Stimulated activated CD4-positive, alpha-beta T cell treated with anti-CD3 and anti-CD28 coated beads, Interleukin-4, amount 100 ng/mL, for 48 hours (primary cell): ENCODE measurements at regions not wholly inside any gene's neighbourhood (a gene's known extent, or its start where the extent isn't known, plus 50 kb on each side); places are given as distances from the start of the nearest gene placed in this dataset.

ENCODE experiments used
- DNase-seq, 2 donors: peaks; one replicate each; pipeline ENCODE4 v3.0.0-alpha.2; 2020; ENCODE audit warnings: low read depth in 2 of 2

DNA sequence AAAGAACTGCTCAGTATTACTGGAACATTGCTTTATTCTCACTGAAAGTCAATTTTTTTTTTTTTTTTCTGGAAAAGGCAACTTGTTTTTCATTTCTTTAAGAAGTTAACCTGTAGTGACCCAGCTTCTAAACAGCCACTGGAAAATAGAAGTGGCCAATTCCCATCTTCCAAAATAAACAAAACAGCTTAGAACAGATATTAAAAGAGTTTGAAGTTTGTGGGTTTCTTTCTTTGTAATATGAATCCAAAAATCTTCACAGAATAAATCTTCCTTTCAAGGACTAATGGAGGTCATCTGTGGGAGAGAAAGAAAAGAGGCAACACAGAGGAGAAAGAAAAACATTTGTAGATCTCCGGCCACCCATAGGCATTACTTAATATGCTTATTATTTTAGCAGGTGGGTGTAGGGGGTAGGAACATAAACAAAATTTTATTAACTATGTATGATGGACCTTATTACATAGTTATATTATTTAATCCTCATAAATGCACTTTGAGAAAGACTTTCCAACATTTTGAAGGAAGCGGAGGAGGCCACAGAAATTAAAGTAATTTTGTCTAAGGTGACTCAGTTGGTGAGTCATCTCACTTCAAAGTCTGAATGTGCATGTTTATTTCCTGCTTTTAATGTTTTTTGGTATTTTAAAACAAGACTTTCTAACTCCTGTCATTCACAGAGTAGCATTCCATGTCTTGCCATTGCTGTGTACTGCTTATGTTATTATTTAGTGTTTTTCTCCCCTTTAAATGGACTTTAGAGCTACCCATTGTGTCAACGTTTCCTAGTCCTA is 1791.8 kb upstream of the WWC1 start:
- DNase-seq, result no peak

DNA sequence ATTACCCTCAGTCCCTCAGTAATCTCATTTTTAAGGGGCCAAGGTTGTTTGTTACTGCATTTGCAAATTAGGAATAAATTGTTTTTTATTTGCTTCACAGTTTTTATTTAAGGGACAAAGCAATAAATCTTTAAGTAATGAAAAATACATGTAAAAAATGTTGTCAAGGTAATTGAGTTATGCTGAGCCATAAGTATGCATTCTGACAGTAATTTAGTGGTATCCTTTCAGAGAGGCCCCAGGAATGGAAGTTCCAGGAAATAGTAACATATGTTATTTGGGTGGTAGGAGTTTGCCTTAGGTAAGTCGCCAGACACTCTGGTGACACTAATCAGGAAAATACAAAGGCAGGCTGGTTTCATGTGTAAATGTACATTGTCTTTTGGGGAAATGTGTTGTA is 1787.9 kb upstream of the WWC1 start:
- DNase-seq, result no peak

DNA sequence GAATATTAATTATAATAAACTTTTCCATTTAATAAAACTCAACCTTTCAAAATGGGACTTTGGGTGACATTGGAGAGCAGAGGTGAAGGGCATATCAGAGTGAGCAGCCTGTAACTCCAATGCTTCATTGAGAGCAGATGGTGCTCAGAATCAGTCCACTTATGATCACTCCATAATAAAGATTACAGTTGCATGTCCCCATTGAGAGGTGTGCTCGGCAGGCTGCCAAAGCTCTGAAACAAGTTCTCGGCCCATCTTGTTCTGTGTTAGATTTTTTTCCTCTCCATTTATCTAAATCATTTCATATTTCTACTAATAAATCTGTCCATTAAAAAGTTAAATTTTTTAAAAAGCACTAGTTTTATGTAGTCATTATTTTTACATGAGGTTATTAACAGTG is 1786.4 kb upstream of the WWC1 start:
- no peak for DNase-seq

DNA sequence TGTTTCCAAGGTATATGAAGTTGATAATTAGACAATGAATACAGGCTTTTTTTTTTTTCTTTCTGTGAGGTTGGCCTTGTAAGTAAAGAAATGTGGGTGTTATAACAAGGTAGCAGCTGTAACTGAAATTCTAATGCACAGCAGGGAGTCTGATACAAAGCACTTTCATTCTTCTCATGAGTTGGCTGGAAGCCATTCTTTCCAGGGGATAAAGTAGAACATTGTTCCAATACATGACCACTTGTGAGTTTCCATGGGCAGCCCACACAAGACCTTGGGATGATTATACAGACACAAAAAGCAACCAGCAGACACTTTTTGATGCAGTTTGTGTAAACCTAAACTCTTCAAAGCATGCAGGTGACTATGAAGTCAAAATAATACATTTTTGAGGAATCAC is 1785.9 kb upstream of the WWC1 start:
- DNase-seq, result no peak

DNA sequence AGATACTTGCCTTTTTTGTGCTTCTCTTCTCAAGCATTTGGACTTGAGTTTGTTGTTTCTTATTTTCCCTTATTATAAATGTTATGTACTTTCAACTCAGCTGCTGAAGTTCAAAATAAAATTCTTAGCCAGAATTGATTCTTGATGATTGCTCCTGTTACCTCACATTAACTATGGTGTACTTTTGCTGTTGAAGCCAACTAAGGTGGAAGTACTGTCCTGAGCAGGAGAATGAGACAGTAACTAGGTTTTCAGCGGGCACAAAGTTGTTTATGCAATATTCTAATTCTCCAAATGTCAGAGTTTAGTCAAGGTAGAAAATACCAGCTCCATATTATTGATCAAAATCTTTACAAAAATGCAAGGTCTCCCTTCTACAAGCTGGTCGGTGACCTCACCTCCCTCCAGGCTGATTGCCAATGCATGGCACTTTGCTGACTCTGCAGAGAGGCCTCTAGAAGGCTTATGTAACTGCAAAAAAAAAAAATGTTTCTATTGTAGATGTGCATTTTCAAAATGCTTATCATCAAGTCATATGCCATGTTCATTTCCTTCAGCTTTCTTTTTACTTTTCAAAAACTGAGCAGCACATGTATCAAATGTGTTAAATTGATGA is 1783.5 kb upstream of the WWC1 start:
- no peak for DNase-seq

DNA sequence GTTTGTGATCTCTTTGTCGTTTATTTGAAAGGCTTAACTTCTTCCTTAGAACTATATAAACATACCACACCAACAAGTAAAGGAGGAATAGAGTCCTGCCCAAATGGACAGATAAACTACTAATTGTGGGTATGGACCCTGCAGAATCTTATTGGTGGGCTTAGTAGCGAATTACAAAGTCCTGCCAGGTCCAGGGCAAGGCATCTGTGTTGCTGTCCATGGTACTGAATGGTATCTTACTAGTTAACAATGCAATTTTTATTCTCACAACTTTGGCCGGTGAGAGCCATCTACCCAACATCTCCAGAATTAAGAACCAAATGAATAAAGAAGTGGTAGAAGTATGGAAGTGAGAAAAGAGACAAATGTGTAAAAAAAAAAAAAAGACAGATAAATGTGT is 1782.4 kb upstream of the WWC1 start:
- no peak for DNase-seq

DNA sequence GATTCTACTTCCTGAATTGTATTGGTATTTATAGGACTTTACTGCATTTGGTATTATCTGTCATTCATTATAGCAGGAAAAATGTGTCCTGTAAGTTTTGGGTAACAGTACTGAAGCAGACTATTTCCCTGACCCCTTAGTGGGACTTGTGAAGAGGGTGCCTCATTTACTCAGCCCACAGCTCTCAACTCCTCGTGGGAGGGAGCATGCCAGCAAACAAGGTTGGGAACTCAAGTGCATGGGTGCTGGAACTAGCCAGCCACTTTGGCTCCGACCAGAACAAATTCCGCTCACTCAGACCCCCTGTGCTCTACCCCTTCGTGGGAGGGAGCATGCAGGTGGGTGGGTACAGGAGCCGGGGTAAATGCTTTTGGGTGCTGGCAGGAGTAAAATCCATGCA is 1773.5 kb upstream of the WWC1 start:
- no peak for DNase-seq

DNA sequence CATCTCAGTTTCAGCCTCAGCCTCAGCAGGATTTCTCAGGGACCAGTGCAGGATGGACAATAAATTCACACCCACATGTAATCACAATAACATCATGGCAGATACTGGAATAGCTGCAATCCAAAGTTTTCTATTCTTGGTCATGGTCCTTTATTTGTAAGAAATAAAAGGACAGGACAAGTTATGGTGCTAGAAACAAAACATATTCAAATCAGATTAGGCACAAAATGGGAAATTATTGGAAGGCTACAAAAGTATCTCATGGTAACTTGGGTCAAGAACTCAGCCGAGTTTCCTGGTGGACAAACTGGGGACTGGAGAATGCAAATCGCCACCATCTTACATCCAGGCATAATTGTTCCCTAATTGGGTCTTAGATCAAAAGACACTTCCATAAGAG is 1768.2 kb upstream of the WWC1 start:
- no peak for DNase-seq

DNA sequence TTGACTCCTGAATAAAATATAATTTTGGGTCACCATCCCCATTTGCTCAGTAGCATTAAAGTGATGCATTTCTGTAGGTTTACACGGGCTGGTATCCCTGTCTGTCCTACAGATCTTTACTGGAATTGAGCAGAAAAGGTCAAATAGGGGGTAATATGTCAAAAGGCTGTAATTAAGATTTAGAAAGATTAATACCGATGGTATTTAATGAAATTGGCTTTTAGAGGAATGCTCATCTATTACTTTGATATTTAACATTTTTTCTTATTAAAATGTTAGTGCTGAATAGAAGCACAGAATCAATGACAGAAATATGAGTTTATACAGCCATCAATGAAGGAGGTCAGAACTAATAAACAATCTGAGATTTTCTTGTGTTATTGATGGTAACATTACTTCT is 1762.2 kb upstream of the WWC1 start:
- DNase-seq, result no peak

DNA sequence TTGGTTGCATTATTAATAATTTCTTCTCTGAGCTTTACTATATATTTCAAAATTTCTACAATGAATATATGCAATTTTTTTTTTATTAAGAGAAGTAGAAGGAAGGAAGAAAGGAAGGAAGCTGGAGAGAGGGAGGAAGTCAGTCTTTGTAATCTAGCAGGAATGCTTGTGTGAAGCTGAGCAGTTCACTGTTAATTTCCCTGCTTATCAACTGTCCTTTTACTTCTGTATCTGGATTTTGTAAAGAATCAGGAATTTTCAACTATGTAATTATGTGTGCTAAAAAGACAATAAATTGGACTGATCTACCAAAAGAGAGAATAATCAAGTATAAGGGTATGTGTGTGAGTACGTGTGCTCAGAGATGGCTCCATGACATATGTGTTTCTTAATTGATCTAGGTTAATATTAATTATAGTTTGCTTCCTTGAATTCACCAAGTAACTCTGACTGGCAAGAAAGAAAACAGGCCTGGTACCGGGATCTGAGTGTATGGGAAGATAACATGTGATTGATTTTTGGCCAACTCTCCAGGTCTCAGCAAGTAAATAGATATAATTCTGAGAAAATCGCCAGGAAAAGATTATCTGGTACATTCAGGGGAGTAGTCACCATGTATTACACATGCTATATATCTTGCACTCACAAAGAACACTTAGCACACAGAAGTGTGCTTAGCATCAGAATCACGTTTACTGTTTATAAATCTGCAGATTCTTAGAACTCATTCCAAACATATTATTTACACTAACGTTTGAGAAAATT is 1758.8 kb upstream of the WWC1 start:
- DNase-seq, result no peak

DNA sequence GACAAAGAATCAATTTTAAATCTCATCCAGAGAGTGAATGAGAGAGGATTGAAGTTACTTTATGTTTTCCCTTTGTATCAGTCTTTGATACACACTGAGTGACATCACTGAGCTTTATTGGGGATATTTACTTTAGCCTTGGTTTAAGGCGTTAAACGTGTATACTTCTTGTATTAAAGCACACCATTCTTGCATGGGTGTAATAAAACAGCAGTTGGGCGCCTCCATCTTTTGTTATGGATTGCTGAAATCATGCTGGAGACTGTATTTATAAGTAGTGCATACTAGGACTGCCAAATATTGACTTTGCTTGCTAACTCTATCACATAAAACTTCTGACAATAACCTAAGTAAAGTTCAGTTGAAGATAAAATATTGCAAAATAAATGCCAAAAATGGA is 1755.8 kb upstream of the WWC1 start:
- DNase-seq, result no peak

DNA sequence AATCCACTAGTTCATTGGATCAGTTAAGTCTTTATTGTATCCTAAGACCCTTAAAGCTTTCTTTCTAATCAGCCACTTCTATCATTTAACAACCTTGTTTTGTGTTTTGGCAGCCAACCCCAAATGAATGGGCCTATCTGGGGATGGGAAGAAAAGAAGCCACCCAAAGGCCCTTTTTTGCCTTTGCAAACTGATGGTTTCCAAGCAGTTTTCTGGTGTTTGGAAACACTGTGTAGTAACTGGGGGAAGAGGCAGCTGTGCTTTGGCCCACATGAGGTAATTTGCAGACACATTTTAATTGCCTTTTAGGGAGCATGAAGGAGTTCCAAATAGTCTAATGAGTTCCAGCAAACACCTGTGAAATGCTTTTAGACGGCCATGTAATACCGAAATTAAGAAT is 1751.3 kb upstream of the WWC1 start:
- no peak for DNase-seq

DNA sequence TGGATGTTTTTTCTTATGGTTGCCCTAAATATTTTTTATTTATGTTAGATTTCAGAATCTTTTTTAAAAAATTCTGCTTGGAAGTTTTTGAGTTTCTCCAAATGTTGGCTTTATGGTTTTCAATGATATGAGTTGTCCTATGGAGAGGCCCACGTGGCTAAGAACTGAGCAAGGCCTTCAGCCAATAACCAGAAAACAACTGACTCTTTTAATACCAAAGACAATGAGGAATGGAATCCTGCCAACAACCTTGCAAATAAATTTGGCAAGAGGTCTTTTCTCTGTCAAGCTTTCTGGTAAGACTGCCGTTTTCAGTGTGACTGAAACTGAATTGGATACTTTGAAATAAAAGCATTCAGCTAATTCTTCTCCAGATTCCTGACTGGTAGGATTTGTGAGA is 1740.1 kb upstream of the WWC1 start:
- no peak for DNase-seq

DNA sequence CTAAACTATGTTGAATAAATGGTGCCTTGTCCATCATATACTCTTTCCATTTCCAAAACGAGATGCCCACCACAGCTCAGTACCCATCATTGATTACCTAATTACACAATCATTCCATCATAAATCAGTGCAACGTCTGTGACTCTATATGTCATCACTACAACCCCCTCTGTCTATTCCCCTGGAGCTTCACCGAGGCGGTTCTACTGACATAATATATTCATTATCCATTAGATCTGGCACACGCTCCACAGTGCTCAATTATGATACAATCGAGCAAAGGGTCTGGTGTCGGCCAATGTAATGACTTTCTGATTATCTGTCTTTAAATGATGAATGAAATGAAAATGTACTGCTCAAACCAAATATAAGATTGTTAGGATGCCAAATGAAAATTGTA is 1737.7 kb upstream of the WWC1 start:
- DNase-seq, result no peak

DNA sequence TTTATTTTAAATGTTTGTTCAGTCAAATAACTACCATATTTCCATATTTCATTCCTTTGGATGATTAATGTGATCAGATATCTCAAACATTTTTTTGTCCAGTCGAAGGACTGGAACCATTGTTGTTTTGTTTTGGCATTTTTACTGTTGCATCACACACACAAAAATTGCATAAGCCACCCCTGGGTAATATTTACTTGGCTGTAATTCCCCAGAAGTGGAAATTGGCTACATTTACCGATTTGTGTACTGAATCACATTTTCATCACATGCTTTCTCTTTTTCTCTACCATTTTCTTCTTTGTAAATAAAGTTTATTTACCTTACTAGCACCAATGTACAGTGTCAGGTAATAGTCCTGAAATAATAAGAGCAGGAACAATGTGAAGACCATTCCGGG is 1729.7 kb upstream of the WWC1 start:
- no peak for DNase-seq

DNA sequence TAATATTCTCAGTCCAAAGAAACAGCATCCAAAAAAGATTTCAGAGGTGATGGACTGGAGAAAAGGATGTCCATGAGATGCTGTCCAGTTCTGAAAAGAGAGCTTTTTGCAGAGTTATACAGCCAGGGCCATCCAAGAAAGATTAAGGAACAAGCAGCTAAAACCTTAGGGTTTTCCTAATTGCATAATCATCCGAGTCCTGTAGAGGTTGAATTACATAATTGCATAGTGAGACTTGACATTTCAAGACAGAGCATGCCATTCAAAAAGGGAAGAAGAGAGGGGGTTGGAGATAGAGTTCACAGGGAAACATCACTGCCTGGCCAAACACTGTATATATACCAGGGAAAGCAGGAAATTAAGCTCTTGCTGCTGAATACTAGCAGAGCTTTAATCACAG is 1729.2 kb upstream of the WWC1 start:
- no peak for DNase-seq

DNA sequence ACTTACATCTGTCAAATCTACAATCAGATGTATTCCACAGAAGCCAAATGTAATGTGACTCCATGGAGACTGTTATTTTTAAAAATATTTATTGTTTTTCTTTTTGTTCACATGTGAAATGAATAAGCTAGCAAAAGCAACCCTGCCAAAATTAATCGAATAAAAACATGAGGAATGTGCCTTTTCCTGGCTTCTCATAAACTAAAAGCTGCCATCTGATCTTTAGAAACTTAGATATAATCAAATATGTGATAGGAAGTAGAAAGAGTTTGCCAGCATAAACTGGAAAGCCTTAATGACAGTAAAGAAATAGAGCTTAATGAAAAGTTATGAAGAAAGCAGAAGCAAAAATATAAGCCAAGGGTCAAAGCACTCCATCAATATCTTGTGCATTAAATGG is 1724.7 kb upstream of the WWC1 start:
- no peak for DNase-seq

DNA sequence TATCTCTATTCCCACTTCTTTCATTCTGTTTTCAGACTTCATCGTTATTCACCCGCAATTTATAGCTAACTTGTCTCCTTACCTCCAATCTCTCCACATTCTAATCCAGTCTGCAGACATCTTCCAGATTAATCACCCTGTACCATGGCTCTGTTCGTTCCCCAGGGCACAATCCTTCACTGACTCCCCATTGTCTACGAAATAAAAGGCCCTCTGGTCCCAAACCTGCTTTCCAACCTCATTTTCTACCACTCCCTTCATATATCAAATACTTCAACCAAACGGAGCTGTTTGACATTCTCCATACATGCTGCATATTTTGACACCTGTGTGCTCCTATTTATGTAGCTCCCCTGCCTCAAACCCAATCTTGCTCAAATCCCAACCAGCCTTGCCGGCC is 1720.6 kb upstream of the WWC1 start:
- DNase-seq, result no peak

DNA sequence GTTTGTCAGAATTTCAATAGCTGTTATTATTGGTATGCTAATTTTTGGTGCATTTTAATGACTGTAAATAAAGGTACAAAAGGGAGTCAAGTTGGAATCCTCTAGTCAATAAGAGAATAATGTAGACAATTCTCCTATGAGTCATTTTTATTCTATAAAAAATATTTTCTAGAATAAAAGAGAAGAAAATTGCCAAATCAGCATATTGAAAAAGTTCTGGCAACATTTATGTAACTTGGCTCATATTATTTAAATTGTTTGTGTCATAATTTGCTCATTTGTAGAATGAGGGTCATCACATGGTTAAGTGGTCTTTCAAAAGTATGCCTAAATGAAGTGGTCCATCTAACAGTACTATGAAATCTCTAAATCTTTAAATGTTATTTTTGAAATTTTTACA is 1719.8 kb upstream of the WWC1 start:
- no peak for DNase-seq

DNA sequence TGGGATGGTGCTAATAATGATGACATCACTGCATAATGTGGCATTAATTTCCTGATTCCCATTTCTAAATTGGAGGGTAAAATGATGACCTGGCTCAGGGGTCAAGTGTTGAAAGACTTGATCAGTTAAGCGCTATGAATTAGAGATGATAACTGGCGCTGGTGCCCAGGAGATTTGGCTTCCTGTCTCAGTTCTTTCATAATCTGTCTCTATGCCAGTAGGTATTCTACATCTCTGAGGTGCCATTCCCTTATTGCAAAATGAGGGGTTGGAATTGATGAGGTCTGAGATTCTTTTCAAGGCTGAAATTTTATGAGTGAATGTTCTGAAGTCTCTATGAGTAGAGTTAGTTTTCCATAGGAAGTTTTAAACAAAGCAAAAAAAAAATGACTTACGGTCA is 1715.1 kb upstream of the WWC1 start:
- DNase-seq, result no peak

DNA sequence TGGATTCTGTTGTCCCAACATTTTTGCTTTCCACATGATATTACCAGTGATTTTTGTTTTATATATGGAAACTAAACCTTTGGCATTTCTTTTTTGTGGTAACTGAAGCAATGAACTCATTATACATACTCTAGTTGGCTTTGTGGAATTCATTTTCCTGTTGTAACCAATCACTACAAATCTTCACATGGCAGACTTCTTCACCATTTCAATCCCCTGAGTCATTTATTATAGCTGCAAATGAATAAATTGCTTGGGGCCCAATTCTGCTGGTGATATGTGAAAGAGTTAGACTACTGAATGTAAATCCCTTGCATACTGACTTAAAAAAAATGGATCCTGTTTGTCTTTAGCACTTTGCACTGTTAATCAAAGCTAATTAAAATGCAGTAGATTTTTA is 1709.6 kb upstream of the WWC1 start:
- DNase-seq, result no peak

DNA sequence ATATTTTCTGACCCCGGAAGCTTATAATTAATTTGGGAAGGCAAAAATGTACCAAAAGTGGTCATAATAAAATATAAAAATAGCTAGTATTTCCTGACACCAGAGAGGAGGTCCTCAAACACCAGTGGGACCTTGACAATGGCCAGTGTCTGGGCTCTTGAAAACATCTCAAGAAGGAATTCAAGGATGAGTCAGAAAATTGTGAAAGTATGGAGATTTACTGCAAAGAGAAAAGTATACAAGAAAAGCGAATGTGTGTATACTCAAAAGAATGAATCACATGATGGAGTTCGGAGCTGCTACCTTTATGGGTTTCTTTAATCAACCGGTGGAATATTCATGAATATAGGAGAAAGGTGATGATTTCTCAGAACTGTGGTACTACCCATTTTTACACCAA is 1709.0 kb upstream of the WWC1 start:
- no peak for DNase-seq

DNA sequence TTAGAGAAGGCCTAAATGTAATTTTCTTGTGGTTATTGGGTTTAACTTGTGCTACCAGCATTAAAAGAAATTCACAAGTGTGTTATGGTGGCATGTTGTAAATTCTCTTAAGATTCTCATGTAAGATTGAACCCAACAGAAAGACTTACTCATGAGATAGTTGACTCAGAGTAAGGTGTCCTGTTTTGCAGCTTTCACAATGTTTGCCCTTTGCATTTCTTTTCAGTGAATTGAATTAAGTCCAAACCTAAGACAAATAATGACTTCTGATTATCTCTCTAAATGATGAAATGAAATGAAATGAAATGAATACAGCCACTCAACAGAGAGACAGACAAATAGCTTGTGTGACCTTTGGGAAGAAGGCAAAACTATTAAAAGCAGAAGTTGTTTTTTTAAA is 1696.9 kb upstream of the WWC1 start:
- DNase-seq, result no peak
